Mesodermal cell (in vitro differentiated cells): ENCODE measurements at regions not wholly inside any gene's neighbourhood (a gene's known extent, or its start where the extent isn't known, plus 50 kb on each side); places are given as distances from the start of the nearest gene placed in this dataset.
A peak's percentile ranks its signal among the peaks of the same experiment; 100 is the strongest.

ENCODE experiments used
- H3K27ac ChIP-seq: 2 replicates; pipeline ENCODE4 v1.7.0; 2013; ENCODE audit warnings: mild to moderate bottlenecking, low read depth, low read length, moderate library complexity; ENCODE audit not compliant: severe bottlenecking
- H3K36me3 ChIP-seq: 2 replicates; pipeline ENCODE4 v1.7.1; 2013; ENCODE audit warnings: mild to moderate bottlenecking, low read length, moderate library complexity; ENCODE audit not compliant: control insufficient read depth, insufficient read depth
- H3K4me1 ChIP-seq: one replicate; pipeline ENCODE4 v1.7.1; 2013; ENCODE audit warnings: mild to moderate bottlenecking, low read length; ENCODE audit not compliant: insufficient read depth, control insufficient read depth, poor library complexity, severe bottlenecking
- H3K4me3 ChIP-seq: 2 replicates; pipeline ENCODE4 v1.7.0; 2013; ENCODE audit warnings: low read length, control low read depth, mild to moderate bottlenecking; ENCODE audit not compliant: insufficient read depth, poor library complexity, severe bottlenecking; ENCODE audit errors: extremely low read depth
- H3K9me3 ChIP-seq: 2 replicates; pipeline ENCODE4 v1.7.1; 2013; ENCODE audit warnings: mild to moderate bottlenecking, low read length, moderate library complexity; ENCODE audit not compliant: control insufficient read depth
- WGBS, 2 experiments: methylation state at CpG; one replicate each; pipeline ENCODE4 v1.1.5; 2013; ENCODE audit warnings: missing lambda C conversion rate in 2 of 2; ENCODE audit not compliant: insufficient coverage in 2 of 2; 5-methylcytosine and 5-hydroxymethylcytosine counted together

DNA sequence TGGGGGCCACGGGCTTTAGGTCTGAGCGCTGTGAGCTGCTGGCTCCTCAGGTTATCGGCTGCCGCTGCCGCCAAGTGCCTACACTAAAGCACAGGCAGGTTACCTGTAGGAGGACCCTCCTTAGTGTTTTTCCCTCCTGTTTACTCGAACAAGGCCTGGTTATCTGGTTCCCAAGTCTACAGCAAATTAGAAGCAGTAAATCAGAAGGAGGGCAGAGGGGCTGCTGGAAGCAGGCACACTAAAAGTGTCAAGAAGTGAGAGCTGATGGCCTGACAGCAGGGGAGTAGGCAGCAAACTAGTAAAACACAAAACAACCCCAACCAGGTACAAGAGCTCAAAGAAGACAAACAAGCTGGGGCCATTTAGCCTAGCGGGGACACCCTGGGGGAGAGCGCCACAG lies 125.0 kb upstream of the PJA1 start:
- Histone ChIP-seq H3K9me3 (no peaks in the 10 kb centered on the region), H3K27ac (no peak overlapping the region), H3K4me1 (peaks cover 7% of the 10 kb centered on the region), H3K36me3 (no peaks in the 10 kb centered on the region), H3K4me3 (no peak overlapping the region)
- WGBS, 2 experiments: 79% methylated on average over 6 of the region's 8 CpGs; no CpG with 5 or more reads in 1 of the 2 experiments

DNA sequence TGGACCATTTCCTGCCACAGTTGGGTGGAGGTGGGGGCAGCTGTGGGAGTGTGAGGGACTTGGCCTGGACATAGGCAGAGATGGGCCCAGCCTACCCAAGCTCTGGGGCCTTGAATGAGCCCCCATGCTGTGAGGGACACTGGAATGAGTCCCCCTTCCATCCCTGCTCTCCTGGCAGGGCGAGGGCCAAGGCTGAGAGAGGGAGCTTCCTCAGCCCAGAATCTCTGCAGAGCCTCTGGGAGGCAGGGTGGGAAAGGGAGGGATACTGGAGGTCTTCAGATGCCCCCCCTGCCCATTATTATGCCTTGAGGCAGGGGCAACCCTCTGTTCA lies 124.5 kb upstream of the PJA1 start:
- H3K27ac ChIP-seq: no peak overlapping the region
- H3K4me3 ChIP-seq: no peak overlapping the region
- WGBS, 2 experiments: no CpG with 5 or more reads among the region's 1 CpG
- H3K9me3 ChIP-seq: no peaks in the 10 kb centered on the region
- no peaks in the 10 kb centered on the region for H3K36me3 ChIP-seq
- H3K4me1 ChIP-seq: peaks cover 9% of the 10 kb centered on the region

DNA sequence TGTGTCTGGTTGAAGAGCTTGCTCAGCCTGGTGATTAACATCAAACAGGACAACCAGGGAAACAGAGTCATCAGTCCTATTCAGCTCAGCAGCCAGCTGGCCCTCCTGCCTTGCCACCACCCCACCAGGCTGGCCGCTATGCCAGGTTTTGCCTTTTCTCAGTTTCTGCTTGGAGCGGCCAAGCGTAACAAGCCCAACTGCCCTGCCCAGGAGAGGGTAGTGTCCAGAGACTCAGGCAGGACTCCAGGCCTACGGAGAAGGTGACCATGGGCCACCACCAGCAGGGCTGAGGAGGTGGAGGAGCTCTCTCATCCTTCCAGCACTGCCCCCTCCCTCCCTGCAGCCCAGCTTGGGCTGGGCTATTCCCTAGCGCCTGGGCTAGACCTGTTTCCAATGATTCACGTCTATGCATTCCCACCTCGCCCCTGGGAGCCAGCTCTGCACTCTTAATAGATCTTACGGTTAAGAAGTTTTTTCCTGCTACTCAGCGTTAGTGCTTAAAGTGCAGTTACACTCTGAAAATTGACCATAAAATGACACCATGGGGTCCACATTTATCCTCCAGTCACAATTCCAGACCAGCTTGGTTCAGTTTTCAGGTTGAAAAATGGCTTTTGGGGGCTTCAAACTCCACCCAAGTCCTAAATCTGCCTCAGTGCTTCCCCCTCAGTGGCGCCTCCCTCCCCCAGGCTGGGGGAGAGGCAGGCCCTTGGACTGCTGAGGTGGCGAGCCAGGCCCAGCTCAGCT lies 124.0 kb upstream of the PJA1 start:
- Histone ChIP-seq H3K36me3 (no peaks in the 10 kb centered on the region), H3K4me1 (peaks cover 9% of the 10 kb centered on the region), H3K9me3 (no peaks in the 10 kb centered on the region), H3K27ac (no peak overlapping the region), H3K4me3 (no peak overlapping the region)
- whole genome bisulfite sequencing, 2 experiments: 70 to 84% methylated on average over 6 to 7 of the region's 11 CpGs

DNA sequence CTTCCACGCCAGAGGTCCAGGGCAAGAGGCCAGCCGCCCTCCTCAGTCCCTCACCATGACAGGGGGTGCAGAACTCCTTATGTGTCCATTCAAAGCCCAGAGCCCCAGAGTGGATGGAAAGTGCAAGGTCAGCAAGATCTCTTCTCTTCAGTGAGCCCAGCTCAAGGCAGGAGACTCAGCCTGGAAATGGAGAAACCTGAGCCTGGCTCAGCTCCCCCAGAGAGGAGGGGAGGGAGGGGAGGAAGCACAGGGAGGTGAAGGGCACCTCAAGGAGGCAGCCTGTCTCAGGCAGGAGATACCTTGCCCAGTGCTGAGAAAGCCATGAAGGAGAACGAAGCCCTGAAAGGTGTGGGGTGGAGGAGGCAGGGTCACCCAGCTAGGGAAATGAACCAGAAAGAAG lies 121.8 kb upstream of the PJA1 start:
- no peaks in the 10 kb centered on the region for H3K36me3 ChIP-seq
- H3K9me3 ChIP-seq: no peaks in the 10 kb centered on the region
- H3K4me3 ChIP-seq: no peak overlapping the region
- 80% methylated on average over 1 of the region's 3 CpGs; no CpG with 5 or more reads in 1 of the 2 experiments for WGBS, 2 experiments
- H3K4me1 ChIP-seq: peaks cover 9% of the 10 kb centered on the region
- H3K27ac ChIP-seq: no peak overlapping the region

DNA sequence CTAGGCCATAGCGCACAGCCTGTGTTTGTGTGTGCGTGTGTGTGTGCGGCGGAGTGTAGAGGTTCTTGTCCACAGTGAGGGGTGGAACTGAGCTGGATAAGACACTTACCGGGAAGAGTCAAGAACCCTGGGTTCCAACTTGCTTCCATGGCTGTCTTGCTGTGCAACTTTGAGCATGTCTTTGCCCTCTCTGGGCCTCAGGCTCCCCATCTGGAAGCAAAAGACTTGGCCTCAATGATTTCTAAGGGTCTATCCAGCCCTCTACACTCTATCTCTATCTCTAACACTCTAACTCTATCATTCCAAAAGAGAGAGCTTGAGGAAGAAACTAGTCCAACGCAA lies 121.3 kb upstream of the PJA1 start:
- H3K4me1 ChIP-seq: peaks cover 9% of the 10 kb centered on the region
- WGBS, 2 experiments: 80 to 100% methylated on average over 1 to 4 of the region's 6 CpGs
- H3K4me3 ChIP-seq: no peak overlapping the region
- no peak overlapping the region for H3K27ac ChIP-seq
- H3K36me3 ChIP-seq: no peaks in the 10 kb centered on the region
- no peaks in the 10 kb centered on the region for H3K9me3 ChIP-seq

DNA sequence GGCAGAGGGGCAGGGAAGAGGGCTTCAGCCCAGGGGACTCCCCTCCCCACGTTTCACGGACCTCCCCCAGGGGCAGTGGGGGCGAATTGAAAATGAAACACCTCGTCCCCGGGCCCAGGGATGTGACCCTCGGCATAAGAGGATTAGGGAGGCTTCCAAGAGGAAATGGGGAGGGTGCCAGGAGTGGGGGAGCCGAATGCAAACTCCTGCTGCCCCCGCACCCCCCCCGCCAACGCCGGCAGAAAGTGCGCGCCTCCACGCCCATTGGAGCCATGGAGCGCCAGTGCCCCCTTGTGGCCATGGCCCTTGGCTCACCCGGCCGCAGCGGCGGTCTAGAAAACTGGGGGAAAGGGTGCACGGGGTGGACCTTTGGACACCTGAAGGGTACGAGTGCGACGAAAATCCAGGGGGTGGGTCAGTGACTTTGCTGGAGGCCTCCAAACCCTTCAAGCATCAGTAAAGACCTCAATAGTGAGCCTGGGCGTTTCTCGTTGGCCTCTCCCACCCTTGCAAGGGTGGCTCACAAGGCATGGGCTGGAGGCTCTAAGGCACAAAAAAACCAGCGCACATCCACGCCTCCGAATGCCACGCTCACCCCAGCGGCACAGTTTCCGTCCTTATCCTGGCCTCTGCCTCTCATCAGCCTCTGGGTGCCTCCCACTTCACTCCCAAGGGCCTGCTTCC lies 120.8 kb upstream of the PJA1 start:
- no peak overlapping the region for H3K27ac ChIP-seq
- WGBS, 2 experiments: 14 to 25% methylated on average over 10 to 13 of the region's 31 CpGs
- no peaks in the 10 kb centered on the region for H3K36me3 ChIP-seq
- H3K9me3 ChIP-seq: no peaks in the 10 kb centered on the region
- H3K4me1 ChIP-seq: peaks cover 9% of the 10 kb centered on the region
- H3K4me3 ChIP-seq: peak overlapping the region; percentile 11

DNA sequence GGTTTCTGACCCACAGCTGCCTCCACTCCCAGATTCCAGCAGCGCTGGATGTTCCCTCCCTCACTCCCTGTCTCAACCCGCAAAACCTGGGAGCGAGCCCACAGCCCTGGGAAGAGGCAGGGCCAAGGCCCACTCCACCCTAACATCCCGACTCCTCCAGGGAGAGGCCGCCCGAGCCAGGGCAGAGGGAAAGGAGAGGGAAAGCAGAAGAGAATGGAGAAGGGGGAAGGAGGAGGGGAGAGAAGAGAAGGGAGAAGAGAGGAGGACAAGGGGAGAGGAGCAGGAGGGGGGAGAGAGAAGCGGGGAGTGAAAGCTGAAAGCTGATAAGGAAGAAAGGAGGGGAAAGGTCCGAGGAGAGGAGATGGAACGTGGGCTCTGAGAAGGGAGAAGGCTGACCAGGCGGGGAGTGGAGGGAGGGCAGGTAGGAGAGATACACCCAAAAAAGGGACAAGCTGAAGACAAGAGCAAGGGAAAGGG lies 120.2 kb upstream of the PJA1 start:
- H3K4me3 ChIP-seq: peak overlapping the region; percentile 11
- 24 to 25% methylated on average over 3 to 4 of the region's 10 CpGs for WGBS, 2 experiments

DNA sequence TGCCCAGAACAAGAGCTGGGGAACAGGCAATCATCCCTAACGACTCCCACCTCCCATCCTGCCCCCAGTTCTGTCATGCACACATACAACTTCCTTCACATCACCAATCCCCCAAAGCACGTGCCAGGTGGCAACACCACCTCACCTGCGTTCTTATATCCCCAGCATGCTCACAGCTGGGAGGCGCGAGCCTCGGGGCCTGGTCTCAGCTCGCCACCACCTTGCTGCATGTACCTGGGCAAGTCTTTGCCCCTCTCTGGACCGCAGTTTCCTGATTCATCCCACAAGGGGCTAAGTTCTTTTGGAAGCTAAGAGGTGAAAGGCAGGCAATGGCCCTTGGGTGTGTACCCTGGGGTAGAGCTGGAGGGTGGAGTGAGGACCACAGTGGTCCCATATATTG lies 119.2 kb upstream of the PJA1 start:
- no peak overlapping the region for H3K27ac ChIP-seq
- 90 to 94% methylated on average over 2 to 7 of the region's 8 CpGs for WGBS, 2 experiments

More for the DNA sequence above, 120.2 kb upstream of the PJA1 start:
- H3K9me3 ChIP-seq: no peaks in the 10 kb centered on the region
- peaks cover 9% of the 10 kb centered on the region for H3K4me1 ChIP-seq
- H3K27ac ChIP-seq: no peak overlapping the region
- H3K36me3 ChIP-seq: no peaks in the 10 kb centered on the region

DNA sequence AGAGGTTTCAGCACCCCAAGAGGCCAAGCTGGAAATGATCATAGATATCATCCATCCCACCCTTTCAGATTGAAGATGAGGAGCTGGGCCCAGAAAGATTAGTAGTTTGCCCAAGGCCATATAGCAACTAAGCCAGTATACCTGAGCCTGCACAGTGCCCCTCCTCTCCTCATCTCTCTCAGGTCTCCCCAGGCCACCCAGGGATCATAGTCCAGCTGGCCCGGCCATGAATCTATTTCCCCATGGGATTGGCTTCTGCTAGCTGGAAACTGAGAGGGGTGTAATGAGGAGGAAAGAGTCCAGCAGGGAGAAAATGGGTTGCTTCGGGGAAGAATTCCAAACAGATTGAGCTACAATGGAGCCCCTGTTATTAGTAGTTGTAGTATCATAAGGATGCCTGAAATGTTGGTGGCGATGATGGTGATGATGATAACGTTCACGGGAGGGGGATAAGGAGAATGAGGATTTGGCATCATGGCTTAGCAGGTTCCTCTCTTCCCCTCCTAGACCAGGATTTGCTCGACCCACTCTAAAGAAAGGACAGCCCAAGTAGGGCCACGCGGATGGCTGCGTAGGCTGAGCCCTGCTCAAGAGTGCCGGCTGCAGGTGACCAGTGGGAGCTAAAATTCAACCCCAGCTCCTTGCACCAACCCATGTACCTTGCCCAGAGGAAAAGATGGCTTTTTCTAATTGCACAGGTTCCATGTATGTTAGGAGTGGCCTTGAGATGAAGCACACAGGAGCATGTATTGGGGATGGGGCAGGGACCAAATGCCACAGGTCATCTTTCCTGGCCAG lies 117.8 kb upstream of the PJA1 start:
- Histone ChIP-seq H3K9me3 (no peaks in the 10 kb centered on the region), H3K27ac (no peak overlapping the region), H3K4me1 (peaks cover 15% of the 10 kb centered on the region), H3K36me3 (no peaks in the 10 kb centered on the region), H3K4me3 (no peak overlapping the region)
- 86% methylated on average over 1 of the region's 10 CpGs; no CpG with 5 or more reads in 1 of the 2 experiments for WGBS, 2 experiments

More for the DNA sequence above, 119.2 kb upstream of the PJA1 start:
- Histone ChIP-seq H3K36me3 (no peaks in the 10 kb centered on the region), H3K9me3 (no peaks in the 10 kb centered on the region), H3K4me1 (peaks cover 6% of the 10 kb centered on the region), H3K4me3 (no peak overlapping the region)

DNA sequence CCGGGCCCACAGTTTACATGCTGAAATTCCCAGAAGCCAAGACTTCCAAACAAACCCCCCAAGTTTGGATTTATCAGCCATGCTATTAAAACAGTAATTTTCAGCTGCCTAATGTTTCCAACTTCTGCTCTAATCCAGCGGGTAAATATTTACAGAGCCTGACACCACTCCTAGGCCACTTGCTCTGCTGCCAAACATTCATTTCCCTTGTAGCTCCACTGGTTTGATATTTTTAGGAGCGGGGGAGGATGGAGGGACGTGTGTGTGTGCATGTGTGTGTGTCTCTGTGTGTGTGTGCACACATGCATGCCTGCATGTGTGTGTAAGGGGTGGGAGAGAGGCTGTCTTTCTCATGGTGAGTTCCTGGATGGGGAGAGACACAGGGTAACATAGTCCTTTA lies 115.7 kb upstream of the PJA1 start:
- Histone ChIP-seq H3K27ac (no peak overlapping the region), H3K4me3 (no peak overlapping the region), H3K4me1 (peaks cover 18% of the 10 kb centered on the region), H3K36me3 (no peaks in the 10 kb centered on the region), H3K9me3 (no peaks in the 10 kb centered on the region)
- WGBS, 2 experiments: 94% methylated on average over 2 of the region's 4 CpGs; no CpG with 5 or more reads in 1 of the 2 experiments
